ENCODE measurements at regions not wholly inside any gene's neighbourhood (a gene's known extent, or its start where the extent isn't known, plus 50 kb on each side); places are given as distances from the start of the nearest gene placed in this dataset.

DNA sequence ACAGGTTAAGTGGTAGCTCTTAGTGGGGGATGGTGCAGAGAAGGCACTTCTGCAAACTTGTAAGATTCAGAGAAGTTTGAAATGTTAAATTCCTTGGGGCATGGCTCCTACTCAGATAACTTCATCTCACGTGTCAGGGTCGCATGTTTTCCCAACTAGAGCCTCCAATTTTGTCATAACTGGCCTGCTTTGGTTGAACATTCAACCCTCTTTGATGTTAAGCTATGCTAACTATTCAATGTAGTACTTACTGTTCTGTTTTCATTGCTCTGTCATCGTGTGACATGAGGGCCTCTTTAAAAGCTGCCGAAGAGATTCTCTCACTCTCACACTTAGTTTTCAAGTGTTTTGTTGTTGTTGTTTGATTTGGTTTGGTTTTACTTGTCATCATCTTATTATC lies 280.8 kb downstream of the CDH11 start:
- H3K27me3 ChIP-seq, result no peaks in the 10 kb centered on the region
- WGBS, 2 donors, result 29 to 35% methylated on average over 4 of the region's 4 CpGs
- no peak for FAIRE-seq
- no peaks in the 10 kb centered on the region for H3K36me3 ChIP-seq
- TF ChIP-seq, protein P1, sequence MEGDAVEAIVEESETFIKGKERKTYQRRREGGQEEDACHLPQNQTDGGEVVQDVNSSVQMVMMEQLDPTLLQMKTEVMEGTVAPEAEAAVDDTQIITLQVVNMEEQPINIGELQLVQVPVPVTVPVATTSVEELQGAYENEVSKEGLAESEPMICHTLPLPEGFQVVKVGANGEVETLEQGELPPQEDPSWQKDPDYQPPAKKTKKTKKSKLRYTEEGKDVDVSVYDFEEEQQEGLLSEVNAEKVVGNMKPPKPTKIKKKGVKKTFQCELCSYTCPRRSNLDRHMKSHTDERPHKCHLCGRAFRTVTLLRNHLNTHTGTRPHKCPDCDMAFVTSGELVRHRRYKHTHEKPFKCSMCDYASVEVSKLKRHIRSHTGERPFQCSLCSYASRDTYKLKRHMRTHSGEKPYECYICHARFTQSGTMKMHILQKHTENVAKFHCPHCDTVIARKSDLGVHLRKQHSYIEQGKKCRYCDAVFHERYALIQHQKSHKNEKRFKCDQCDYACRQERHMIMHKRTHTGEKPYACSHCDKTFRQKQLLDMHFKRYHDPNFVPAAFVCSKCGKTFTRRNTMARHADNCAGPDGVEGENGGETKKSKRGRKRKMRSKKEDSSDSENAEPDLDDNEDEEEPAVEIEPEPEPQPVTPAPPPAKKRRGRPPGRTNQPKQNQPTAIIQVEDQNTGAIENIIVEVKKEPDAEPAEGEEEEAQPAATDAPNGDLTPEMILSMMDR (IDR thresholded peaks at IDR 0.05), result no peak
- no peaks in the 10 kb centered on the region for H3K4me1 ChIP-seq
- intact Hi-C loops (cut with DNase I), result no loop called here
- no peak for ATAC-seq
- H3K27ac ChIP-seq, result no peak overlapping the region
- no peak overlapping the region for H3K4me3 ChIP-seq
- no peak for DNase-seq
- H3K9me3 ChIP-seq, result no peaks in the 10 kb centered on the region

DNA sequence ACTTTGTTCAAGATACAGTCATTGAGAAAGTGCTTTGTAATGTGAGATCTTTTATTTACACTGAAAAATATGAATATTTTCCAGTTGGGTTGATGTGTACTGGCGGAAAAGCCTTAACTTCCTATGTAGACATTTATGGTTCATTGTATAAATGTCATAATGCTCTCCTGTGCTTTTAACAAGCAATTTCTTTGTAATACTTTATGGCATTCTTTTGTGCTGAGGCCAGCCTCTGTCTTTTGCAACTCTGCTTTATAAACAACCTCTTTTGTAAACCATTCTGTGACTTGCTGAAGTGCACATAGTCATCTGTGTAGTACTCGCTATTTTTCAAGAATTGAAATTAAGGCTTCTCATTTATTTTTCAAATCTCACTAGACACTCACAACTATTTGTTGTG lies 291.2 kb downstream of the CDH11 start:
- Histone ChIP-seq H3K4me1 (no peaks in the 10 kb centered on the region), H3K9me3 (no peaks in the 10 kb centered on the region), H3K27me3 (no peaks in the 10 kb centered on the region), H3K27ac (no peak overlapping the region), H3K4me3 (no peak overlapping the region), H3K36me3 (no peaks in the 10 kb centered on the region)
- intact Hi-C loops (cut with DNase I), result no loop called here
- no peak for FAIRE-seq
- no peak for ATAC-seq
- TF ChIP-seq, protein P1 (IDR thresholded peaks at IDR 0.05), result no peak
- 36 to 47% methylated on average over 2 of the region's 2 CpGs for WGBS, 2 donors
- no peak for DNase-seq

DNA sequence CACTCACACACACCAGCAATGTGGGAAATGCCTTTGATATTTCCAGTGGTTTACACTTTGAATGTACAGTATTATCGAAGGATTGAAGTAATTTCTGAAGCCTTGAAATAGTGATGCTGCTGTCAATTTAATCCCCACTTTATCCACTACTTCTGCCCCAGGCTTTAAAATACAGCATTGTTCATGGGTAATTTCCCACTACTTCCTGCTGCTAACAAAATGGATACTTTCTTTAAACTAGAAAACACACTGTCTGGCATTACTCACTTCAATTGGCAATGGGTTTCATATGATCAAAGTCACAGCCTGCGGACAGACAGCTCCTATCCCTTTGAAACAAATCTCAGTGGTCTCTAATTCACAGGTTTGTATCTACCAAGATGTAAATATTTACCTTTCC lies 292.2 kb downstream of the CDH11 start:
- Histone ChIP-seq H3K27me3 (no peaks in the 10 kb centered on the region), H3K4me3 (no peak overlapping the region), H3K4me1 (no peaks in the 10 kb centered on the region), H3K36me3 (no peaks in the 10 kb centered on the region), H3K9me3 (no peaks in the 10 kb centered on the region), H3K27ac (no peak overlapping the region)
- intact Hi-C loops (cut with DNase I), result no loop called here
- DNase-seq, result no peak
- FAIRE-seq, result no peak
- WGBS, 2 donors, result 44 to 65% methylated on average over 2 of the region's 2 CpGs
- TF ChIP-seq, protein P1 (IDR thresholded peaks at IDR 0.05), result no peak
- no peak for ATAC-seq

DNA sequence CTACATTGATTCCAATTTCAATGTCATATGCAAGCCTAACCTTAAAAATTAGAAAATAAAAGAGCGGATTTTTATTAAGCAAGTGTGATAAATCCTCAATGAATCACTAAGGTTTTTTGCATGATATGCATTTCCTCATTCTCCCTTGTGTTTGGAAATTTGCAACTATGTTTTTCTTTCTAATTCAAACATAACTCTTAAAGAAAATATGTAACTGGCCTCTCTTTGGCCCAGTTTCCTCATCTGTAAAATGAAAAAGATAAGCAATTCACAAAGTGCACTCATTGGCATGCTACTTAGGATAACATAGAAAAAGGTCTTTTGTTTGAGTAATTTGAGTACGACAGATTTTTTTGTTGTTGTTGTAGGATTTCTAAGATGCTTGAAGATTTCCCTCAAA lies 295.5 kb downstream of the CDH11 start:
- intact Hi-C loops (cut with DNase I), result no loop called here
- whole genome bisulfite sequencing, 2 donors, result 61 to 73% methylated on average over 2 of the region's 2 CpGs
- Histone ChIP-seq H3K4me1 (no peaks in the 10 kb centered on the region), H3K4me3 (no peak overlapping the region), H3K9me3 (no peaks in the 10 kb centered on the region), H3K27me3 (no peaks in the 10 kb centered on the region), H3K36me3 (no peaks in the 10 kb centered on the region), H3K27ac (no peak overlapping the region)
- TF ChIP-seq, protein P1 (IDR thresholded peaks at IDR 0.05), result no peak
- no peak for FAIRE-seq
- ATAC-seq, result no peak
- DNase-seq, result no peak

DNA sequence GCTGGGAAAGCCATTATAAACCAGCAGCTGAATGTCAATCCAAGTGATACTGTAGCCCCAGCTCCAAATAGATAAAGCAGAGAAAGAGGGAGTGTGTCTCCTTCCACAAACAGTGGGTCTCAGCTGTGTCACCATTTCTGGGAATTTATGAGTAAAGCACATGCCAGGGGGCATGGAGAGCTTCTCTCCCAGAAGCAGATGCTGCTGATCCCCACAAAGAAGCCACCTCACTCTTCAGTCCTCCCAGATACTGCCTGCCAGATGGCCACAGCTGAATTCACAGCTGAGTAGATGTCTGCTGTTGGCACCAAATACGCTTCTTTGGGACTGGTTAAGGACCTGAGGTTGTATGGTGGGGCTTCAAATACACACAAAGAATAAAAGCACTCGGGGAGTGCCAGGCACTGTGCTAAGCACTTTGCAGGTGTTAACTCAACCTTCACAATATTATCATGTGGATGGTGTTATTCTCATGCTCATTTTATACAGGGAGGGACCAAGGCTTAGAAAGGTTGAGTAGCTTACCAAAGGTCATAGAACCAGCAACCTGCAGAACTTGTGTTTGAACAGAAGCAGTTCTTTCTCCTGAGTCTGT lies 298.3 kb downstream of the CDH11 start:
- Histone ChIP-seq H3K4me3 (no peak overlapping the region), H3K4me1 (no peaks in the 10 kb centered on the region), H3K9me3 (no peaks in the 10 kb centered on the region), H3K27ac (no peak overlapping the region), H3K36me3 (no peaks in the 10 kb centered on the region), H3K27me3 (no peaks in the 10 kb centered on the region)
- WGBS, 2 donors, result 43 to 49% methylated on average over 2 of the region's 2 CpGs
- intact Hi-C loops (cut with DNase I), result no loop called here
- TF ChIP-seq, protein P1 (IDR thresholded peaks at IDR 0.05), result no peak
- FAIRE-seq (no peak), ATAC-seq (no peak), DNase-seq (no peak)

Measured in pancreas (tissue), 10 donors.